GM08714 (cell line): ENCODE measurements at regions not wholly inside any gene's neighbourhood (a gene's known extent, or its start where the extent isn't known, plus 50 kb on each side); places are given as distances from the start of the nearest gene placed in this dataset.
"Not testable (repeated sequence)": the region's sequence is repeated elsewhere in the genome, so short reads cannot be mapped to it uniquely, and the experiment has no call there.

Source experiments
- H3K4me3 ChIP-seq: fragments of 200-500 bp; sonication (Bioruptor generic); 2 replicates; pipeline ENCODE4 v1.5.1; 2014; ENCODE audit warnings: mild to moderate bottlenecking, low read length, inconsistent platforms
- ZNF274 ChIP-seq: IDR thresholded peaks from 2 replicates; pipeline ENCODE4 v1.6.1; 2012; ENCODE audit warnings: mild to moderate bottlenecking, low read depth, low read length

GRCh38 chr17:51475730-51476129 lies 215.4 kb downstream of the UTP18 start:
- H3K4me3 ChIP-seq = no peak overlapping the region
- TF ChIP-seq ZNF274 = no peak

- TF ChIP-seq ZNF274 = no peak
- H3K4me3 ChIP-seq = no peak overlapping the region
Observed at GRCh38 chr17:51479303-51479702, 219.0 kb downstream of the UTP18 start.

- TF ChIP-seq ZNF274 = no peak
- H3K4me3 ChIP-seq = no peak overlapping the region
Observed at GRCh38 chr17:51481370-51481769, 221.0 kb downstream of the UTP18 start.

- not testable (repeated sequence) for H3K4me3 ChIP-seq
Observed at GRCh38 chr17:51482248-51482647, 221.9 kb downstream of the UTP18 start.

- H3K4me3 ChIP-seq = no peak overlapping the region
- no peak for TF ChIP-seq ZNF274
Observed at GRCh38 chr17:51486091-51486490, 225.7 kb downstream of the UTP18 start.

DNA sequence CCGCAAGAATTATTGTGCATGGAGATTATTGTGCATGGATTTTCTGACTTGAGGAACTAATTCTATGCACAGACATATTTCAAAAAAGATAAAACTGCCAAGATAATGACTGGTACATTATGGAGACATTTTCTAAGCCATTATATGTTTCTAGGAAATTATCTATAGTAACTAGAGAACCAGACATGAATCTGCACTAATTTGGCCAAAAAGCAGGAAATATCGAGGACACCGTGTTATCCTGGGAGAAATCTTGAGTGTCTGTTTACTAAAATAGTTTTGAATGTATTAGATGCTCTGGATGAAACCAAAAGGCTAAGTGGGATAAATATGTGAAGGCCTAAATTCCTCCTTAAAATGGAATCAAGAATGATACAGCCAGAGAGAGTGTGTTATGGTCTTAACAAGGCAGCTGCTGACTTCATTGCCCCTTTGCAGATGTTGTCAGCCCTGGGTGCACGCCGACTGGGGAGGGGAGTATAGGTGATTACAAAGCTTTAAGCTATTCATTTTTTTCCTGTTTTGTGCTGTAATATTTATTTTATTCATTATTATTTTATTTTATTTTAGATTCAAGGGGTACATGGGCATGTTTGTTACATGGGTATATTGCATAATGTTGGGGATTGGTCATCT lies 226.7 kb downstream of the UTP18 start:
- no peak for TF ChIP-seq ZNF274
- no peak overlapping the region for H3K4me3 ChIP-seq

GRCh38 chr17:51487947-51488346 lies 227.6 kb downstream of the UTP18 start:
- H3K4me3 ChIP-seq = no peak overlapping the region
- TF ChIP-seq ZNF274 = no peak

DNA sequence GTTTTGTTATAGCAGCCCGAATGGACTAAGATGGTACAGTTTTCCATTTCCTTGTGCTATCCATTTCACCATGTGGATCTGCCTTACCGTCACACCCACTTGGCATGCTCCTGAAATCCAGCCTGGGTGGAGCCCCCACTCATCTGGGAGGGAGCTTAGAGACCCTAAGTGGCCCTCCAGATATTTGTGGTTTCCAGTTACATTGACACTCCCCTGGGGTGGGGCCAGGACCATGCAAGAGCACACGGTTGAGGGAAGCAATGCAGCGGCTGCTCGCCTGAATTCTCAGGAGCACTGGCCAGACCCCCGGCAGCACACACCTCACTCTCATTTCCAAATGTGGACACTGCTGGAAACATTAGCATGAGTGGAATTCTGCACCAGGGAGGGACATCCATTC lies 231.1 kb downstream of the UTP18 start:
- no peak overlapping the region for H3K4me3 ChIP-seq
- TF ChIP-seq ZNF274 = no peak

GRCh38 chr17:51493206-51493605 lies 232.9 kb downstream of the UTP18 start:
- H3K4me3 ChIP-seq = no peak overlapping the region
- TF ChIP-seq ZNF274 = no peak

DNA sequence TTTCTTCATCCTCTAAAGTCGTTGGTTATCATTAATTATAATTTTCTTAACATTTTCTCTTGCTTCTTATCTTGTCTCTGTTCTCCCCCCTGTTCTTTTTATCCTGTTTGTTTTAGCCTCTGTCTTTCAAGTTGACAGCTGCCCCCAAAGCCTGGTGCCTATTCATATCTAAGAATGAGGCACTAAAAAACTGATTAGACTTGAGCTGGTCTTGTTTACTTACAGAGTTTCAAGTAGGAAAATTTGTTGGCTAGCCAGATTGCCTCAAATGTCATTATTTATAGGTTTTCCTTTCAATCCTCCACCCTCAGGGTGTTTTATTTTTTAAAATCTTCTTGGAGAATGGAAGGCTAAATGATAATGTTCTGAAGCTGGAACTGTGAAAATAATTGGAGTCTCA lies 236.0 kb downstream of the UTP18 start:
- H3K4me3 ChIP-seq = no peak overlapping the region
- TF ChIP-seq ZNF274 = no peak

DNA sequence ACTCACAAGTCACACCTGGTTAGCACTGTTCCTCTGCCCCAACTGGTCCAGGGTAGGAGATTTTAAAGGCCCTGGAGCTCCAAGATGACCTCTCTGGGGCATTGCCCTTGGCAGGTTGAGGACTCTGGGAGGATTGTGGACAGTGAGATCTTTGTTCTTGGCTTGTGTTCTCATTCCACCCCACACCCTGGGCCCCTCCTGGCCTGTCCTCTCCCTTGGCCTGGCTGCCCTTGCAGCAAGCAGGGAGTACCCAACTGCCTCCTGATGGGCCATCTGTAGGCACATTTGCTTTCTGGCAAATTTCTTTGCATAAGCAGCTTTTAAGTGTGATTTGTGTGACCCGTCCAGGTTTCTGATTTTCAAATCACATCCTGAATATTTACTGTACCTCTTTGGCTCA lies 239.6 kb downstream of the UTP18 start:
- TF ChIP-seq ZNF274 = no peak

GRCh38 chr17:51500454-51500853 lies 240.1 kb downstream of the UTP18 start:
- no peak overlapping the region for H3K4me3 ChIP-seq
- TF ChIP-seq ZNF274 = no peak

More for the DNA sequence above, 239.6 kb downstream of the UTP18 start:
- no peak overlapping the region for H3K4me3 ChIP-seq

DNA sequence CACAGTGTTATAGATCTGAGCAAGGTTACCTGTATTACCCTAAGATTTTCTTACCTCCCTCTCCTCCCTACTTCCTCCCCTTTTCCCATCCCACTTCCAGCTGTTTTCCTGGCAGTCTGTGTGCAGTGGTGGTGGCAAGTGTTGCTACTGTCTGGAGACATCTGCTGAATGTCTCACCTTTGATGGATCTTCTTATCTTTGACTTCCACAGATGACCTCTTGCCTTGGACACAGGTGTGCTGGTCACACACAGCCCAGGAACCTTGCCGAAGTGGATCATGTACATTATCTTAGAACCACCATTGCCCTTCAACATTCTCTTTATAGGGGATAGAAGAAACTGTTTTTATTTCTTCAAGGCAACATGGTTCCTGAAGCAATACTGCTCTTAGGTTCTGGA lies 245.1 kb downstream of the UTP18 start:
- no peak overlapping the region for H3K4me3 ChIP-seq
- no peak for TF ChIP-seq ZNF274

GRCh38 chr17:51507444-51507843 lies 247.1 kb downstream of the UTP18 start:
- no peak for TF ChIP-seq ZNF274

DNA sequence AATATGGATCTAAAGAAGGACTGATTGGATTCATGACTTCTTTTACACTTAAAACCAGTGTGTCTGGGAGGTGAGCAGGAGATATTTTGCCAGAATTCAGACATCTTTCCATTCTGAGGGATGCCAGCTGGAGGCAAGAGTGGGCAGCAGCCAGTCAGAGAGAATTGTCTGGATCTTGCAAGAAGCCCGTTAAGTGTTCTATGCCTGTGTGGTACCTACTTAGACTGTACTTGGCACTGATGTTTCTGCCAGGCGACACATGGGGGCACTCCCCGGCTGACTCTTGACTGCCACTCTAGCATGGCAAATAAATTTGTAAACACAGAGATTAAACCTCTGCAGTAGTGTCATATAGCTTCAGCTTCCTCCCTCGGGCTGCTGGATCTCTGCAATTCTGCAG lies 247.7 kb downstream of the UTP18 start:
- no peak overlapping the region for H3K4me3 ChIP-seq
- no peak for TF ChIP-seq ZNF274

More at GRCh38 chr17:51507444-51507843, 247.1 kb downstream of the UTP18 start:
- no peak overlapping the region for H3K4me3 ChIP-seq

DNA sequence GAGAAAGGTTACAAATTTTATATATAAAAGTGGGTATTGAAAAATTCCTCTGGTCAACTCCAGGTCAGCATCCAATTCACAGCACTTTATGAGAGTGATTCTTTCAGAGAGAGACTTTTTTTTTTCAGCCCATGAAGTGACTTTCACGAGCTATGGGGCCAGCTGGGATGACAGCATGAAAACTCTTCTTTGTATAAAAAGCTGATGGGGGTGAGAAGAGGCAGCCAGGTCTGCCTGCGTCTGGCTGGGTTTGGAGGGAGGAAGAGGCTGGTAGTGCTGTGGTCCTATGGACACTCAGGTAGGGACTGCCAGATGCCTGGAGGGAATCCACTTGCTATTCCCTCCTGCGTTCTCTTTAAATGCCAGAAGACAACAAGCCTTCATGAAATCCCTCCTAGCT lies 250.6 kb downstream of the UTP18 start:
- no peak for TF ChIP-seq ZNF274

More for the DNA sequence above, 250.6 kb downstream of the UTP18 start:
- no peak overlapping the region for H3K4me3 ChIP-seq
